ENCODE measurements at regions not wholly inside any gene's neighbourhood (a gene's known extent, or its start where the extent isn't known, plus 50 kb on each side); places are given as distances from the start of the nearest gene placed in this dataset.

DNA sequence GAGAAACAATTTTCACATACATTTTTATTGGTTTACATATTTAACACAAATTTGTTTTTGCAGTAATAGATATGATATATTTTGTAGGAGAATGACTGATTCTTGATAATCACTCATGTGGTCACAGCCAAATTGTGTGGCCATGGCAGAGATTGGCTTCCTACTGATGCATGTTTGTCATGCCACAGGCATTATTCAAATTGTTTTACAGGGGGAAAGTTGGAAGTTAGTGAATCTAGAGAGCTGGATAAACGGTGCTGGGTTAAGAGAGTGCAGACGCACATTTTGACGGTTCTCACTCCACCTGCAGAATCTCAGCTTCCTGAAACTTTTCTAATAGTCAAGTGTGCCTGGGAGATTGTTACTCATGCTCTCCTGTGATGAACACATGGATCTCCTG lies 91.1 kb upstream of the FBN2 start:
- no peak for TF ChIP-seq POLR2A (IDR thresholded peaks at IDR 0.05)
- TF ChIP-seq, protein P1, sequence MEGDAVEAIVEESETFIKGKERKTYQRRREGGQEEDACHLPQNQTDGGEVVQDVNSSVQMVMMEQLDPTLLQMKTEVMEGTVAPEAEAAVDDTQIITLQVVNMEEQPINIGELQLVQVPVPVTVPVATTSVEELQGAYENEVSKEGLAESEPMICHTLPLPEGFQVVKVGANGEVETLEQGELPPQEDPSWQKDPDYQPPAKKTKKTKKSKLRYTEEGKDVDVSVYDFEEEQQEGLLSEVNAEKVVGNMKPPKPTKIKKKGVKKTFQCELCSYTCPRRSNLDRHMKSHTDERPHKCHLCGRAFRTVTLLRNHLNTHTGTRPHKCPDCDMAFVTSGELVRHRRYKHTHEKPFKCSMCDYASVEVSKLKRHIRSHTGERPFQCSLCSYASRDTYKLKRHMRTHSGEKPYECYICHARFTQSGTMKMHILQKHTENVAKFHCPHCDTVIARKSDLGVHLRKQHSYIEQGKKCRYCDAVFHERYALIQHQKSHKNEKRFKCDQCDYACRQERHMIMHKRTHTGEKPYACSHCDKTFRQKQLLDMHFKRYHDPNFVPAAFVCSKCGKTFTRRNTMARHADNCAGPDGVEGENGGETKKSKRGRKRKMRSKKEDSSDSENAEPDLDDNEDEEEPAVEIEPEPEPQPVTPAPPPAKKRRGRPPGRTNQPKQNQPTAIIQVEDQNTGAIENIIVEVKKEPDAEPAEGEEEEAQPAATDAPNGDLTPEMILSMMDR (IDR thresholded peaks at IDR 0.05): no peak
